ENCODE measurements at regions not wholly inside any gene's neighbourhood (a gene's known extent, or its start where the extent isn't known, plus 50 kb on each side); places are given as distances from the start of the nearest gene placed in this dataset.
"Not testable (repeated sequence)": the region's sequence is repeated elsewhere in the genome, so short reads cannot be mapped to it uniquely, and the experiment has no call there.

DNA sequence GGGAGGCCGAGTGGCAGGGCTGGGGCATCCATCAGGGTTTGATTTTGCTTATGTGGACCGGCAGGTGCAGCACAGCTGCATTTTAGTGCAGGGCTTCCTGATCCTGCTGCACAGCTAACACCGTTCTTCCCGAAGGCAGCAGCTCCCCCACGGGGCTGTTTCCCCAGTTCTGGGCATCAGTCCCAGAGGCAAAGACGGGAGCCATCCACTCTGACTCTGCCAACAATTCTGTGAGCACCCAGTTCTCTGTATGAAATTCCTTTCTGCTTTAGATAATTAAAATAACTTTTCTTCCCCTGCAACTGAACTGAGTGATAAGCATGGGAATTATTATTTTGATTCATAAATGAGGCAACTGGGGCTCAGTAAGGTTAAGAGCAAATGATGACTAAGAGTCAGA lies 262.9 kb upstream of the ATP10A start:
- peak; percentile 3 for DNase-seq (ENCODE audit: low read depth)

DNA sequence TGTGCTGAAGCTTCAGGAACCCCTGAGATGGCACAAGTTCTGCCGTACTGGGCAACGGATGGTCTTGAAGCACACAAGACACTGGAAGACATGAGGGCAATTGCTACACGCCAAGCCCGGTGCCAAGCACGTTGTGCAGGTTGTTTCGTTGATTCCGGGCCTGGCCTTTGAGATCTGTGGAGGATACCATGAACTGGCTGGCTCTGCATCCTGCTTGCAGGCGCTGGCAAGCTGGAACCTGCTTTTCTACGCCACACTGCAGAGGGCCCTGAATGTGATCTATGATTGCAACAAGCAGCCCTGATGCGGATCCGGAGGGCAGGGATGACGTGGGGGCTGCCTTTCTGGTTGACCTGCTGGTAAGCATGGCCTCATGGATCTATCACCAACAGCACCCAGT lies 262.5 kb upstream of the ATP10A start:
- no peak for DNase-seq (ENCODE audit: low read depth)

DNA sequence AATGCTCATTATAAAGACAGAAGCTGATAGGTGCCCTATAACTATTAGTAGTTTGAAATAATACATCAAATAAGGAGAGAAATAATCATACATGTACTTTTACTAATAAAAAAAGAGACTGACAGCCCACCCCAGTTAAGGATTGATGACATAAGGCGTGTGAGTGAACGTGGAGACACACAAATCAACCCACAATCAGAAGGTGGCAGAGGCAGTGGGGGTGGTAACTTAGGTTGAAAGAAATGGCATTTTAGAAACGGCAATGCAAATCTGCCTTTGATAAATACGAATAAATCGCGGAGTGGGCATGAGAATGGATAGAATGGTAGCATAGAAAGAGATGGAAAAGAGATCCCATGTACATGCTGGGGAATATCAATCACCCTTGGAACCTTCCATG lies 256.2 kb upstream of the ATP10A start:
- no peak for DNase-seq (ENCODE audit: low read depth)

DNA sequence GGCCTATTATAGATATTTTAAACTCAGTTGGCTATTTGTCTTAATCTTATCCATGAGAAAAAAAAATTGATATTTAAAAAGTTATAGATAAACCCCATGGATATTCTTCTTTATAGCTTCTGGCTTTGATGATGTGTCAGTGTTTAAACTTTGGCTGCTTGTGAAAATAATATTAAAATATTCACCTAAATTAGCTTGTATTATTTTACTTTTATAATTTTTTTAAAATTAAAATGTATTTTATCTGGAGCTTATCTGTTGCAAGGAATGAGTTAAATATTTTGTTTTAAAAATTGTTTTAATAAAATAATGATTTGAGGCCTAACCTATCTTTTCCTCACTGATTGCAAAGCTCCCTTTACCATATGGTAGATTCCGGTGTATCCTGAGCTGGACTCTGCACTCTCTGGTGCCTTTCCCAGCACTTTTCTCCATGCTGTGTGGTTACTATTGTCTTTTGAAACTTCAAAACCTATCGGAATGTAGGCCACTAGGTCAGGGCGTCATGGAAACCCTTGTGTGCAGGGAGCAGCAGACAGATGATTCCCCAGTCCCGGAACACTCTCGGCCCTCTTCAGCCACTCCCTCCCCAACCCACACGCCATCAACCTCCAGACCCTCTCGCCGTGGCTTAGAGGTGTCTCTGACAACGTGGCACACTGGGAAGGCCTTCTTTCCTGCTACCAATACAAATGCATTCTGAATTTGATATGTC lies 252.3 kb upstream of the ATP10A start:
- DNase-seq (ENCODE audit: low read depth): no peak

DNA sequence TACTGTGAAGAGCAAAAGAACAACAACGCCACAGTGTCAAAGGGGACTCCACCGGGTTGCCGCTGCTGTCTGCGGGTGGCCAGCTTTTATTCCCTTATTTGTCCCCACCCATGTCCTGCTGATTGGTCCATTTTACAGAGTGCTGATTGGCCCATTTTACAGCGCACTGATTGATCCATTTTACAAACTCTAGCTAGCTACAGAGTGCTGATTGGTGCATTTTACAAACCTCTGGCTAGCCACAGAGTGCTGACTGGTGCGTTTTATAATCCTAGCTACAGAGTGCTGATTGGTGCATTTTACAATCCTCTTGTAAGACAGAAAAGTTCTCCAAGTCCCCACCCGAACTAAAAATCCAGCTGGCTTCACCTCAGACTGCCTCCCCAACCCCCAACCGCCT lies 251.0 kb upstream of the ATP10A start:
- not testable (repeated sequence) for DNase-seq (ENCODE audit: low read depth)

DNA sequence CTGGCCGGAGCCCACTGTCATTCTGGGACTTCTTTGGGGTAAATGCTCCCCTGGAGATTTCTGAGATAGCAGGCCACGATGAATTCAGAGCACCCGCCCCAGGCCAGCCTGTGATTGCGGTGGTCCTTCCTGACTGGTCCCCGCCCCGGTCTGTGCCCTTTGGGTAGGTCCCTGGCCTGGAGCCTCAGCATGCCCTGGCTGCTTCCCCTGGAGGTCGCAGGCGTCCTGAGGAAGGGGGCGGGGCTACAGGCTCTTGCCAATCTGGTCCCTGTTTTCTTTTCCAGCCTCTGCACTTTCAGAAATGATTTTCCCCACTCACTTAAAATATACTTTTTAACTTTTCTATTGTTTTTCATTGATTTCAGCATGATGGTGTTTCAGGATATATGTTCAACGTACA lies 250.2 kb upstream of the ATP10A start:
- no peak for DNase-seq (ENCODE audit: low read depth)

DNA sequence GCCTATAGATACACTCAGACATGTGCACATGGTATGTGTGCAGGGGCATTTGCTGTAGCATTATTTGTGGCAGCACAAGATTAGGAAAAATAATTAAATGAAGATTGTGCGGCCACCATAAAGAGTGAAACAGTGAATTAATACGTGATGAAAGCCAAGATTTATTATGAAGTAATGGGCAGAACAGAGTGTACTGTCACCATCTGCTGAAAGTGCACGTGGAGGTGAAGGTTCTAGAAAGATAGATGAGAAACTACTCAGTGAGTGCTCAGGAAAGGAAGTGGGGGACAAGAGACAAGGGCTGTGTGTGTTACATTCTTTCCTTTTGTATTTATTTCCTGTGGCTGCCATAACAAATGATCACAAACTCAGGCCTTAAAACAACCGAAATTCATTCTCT lies 246.1 kb upstream of the ATP10A start:
- DNase-seq (ENCODE audit: low read depth): no peak

DNA sequence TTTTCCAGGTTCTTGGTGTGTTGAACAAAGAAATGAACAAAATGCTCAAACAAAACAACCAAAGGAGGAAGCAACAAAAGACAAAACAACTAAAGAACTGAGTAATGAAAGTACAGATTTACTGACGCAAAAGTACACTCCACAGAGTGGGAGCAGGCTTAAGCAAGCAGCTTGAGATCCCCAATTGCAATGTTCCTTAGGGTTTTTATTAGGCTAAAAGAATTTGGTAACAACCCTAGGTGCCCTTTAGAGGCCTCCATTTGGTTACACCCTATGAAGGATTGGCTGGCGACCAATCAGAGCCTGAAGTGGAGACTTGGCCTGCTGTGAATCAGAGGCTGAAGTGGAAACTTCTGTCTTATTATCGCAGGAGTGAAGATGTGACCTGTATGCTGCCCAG lies 243.4 kb upstream of the ATP10A start:
- no peak for DNase-seq (ENCODE audit: low read depth)

DNA sequence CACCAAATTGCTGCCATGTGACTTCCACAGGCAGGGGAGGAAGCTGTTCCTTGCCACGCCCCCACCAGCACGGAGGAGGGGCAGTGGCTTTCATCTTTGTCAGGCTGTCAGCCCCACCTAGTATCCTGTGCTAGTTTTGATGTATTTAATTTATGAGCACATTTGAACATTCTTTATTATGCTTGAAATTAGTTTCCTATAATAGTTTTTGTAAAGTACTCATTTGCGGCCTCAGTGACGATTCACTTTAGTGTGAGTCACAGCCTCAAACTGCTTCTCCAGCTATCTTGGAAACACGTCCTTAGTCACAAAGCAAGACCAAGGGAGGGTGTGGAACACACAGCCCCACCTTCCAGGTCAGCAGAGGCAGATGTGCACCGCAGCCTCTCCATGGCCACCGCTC lies 239.9 kb upstream of the ATP10A start:
- DNase-seq (ENCODE audit: low read depth): peak; percentile 35

DNA sequence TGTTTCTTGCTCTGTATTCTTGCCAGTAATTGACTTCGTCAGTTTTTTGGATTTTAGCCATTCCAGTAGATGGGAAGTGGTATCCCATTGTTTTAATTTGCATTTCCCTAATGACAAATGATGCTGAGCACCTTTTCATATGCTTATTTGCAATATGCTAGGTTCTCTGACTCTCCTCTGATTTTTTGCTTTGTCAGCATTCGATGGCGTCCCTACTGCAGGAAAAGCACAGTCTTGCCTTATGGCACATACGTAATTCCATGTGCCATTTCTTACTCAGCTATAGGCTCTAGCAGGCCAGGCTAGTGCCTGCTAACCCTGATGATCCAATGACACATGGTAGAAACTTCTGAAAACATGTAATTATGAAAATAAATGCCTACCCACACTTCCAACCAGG lies 239.2 kb upstream of the ATP10A start:
- no peak for DNase-seq (ENCODE audit: low read depth)

DNA sequence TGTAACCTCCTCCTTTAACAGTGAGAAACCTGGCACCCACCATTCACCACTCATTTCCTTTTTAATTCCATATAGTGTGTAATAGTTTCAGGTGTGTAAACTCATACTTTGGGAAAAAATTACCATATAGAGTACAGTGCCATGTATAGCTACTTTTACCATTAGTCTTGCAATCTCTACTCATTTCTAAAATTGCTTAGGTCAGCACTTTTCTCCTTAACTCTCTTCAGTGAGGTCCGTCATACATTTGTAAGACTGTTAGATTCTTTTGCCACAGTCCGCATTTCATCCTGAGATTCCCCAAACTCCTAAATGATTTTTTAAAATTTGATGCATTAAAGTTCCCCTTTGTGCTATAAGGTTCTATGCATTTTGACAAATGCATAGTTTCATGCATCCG lies 238.3 kb upstream of the ATP10A start:
- no peak for DNase-seq (ENCODE audit: low read depth)

DNA sequence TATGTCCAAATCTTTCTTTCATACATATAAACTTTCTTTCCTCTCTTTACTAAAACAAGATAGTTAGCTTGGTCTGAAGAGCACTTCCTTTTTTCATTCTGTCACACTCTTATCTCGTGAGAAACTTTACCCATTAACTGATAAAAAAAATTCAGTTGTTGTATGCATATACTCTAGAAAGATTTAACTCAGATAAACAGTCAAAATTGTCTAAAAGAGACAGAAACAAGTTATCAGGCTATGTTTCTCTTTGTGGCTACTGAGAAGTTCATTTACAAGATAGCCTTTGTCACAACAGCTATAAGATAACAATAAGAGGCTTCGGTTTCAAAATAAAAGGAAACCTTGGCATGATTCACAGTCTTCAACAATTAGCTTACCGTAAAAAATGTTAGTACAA lies 235.7 kb upstream of the ATP10A start:
- DNase-seq (ENCODE audit: low read depth): no peak

DNA sequence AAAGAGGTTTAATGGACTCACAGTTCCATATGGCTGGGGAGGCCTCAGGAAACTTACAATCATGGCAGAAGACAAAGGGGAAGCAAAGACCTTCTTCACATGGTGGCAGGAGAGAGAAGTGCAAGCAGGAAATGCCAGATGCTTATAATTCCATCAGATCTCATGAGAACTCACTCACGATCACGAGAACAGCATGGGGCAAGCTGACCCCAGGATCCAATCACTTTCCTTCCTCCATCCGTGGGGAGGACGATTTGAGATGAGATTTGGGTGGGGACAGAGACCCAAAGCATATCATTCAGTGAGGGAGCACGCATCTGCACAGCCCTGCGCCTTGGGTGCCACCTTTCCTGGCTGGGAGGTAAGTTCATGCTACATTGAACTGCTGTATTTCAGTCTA lies 234.1 kb upstream of the ATP10A start:
- no peak for DNase-seq (ENCODE audit: low read depth)

DNA sequence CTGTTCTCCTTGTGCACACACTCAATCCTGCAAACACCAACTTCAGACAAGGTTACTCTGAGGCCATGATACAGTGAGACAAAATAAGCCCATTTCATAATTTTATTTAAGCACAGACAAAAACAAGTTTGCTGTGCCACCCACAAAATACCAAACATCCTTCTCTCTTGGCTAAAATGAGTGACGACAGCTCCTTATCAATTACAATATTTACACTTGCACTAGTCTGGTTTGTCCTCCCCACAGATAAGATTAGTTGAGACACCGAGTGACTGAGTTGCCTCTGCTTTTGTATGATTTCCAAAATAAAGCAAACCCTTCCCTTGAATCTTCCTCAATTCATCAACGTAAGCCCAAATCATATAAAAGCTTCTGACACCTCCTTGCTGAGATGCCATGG lies 233.5 kb upstream of the ATP10A start:
- DNase-seq (ENCODE audit: low read depth): no peak

DNA sequence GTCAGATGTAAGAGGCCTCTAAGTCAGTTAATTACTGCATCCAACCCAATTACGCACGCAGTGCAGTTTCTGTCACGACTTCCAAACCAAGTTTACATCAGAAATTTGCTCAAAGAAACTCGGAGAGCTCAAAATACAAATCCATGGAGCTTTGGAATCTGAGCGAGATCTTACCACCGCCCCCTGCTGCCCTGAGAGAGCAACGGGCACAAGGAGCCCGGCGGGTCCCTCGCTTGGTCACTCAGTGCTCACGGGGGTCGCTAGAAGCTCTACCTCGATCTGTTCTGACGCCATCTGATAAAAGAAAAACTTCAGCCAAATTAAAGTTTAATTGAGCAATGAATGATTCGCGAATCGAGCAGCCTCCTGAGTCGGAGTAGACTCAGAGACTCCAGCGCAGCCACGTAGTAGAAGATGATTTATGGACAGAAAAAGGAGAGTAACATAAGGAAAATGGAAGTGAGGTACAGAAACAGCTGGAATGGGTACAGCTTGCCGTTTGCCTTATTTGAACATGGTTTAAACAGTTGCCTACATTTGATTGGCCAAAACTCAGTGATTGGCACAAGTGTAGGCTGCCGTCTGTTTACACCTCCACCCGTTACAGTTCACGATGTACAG lies 232.7 kb upstream of the ATP10A start:
- peak; percentile 34 for DNase-seq (ENCODE audit: low read depth)

DNA sequence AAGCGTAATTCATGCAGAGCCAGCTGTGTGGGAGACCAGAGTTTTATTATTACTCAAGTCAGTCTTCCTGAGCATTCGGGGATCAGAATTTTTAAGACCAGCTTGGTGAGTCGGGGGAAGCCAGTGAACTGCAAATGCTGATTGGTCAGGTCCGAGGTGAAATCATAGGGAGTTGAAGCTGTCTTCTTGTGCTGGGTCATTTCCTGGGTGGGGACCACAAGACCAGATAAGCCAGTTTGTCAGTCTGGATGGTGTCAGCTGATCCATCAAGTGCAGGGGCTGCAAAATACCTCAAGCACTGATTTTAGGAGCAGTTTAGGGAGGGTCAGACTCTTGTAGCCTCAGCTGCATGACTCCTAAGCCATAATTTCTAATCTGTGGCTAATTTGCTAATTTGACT lies 228.1 kb upstream of the ATP10A start:
- DNase-seq (ENCODE audit: low read depth): no peak

DNA sequence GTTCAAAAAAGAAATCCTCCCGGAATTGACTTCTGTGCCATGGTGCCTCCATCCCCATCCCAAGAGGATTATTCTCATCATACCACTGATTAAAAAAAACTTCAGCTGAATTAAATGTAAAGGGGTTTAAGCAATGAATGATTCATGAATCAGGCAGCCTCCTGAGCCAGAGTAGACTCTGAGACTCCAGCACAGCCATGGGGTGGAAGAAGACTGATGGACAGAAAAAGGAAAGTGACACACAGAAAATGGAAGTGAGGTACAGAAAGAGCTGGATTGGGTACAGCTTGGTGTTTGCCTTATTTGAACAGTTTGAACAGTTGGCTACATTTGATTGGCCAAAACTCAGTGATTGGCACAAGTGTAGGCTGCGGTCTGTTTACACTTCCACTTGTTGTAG lies 224.8 kb upstream of the ATP10A start:
- DNase-seq (ENCODE audit: low read depth): peak; percentile 68

DNA sequence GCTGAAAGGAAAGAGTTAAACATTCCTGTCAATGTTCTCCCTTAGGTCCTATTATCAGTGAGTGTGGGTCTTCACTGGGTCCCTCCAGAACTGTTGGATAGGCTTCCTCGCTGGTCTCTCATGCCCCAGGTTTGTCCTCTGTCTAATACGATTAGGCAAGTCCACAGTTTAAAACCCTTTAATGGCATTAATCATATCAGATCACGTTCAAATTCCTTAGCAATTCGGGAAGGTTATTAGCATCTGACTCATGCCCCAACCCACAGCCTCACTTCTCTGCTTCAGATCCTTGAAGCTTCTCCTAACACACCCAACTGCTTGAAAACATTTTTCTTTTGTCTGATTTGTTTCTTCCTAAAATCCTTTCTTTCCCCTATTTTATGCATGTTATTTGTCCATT lies 224.3 kb upstream of the ATP10A start:
- peak; percentile 82 for DNase-seq (ENCODE audit: low read depth)

DNA sequence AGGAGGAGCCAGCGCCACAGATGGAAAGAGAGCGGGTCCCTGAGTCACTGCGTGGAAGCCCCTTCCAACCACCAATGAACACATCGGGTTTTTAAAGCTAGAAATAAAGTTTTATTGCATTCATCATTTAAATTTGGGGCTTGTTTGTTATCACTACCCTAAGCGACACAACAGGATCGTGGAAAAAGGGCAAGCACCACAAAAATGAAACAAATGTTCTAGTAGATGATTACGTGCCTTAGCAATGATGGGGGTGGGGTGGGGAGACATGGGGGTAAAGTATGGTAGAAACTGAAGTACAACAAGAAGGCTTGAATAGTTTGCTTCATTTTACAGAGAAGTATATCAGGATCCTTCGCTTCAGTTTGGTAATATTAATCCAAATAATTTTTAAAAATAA lies 221.6 kb upstream of the ATP10A start:
- peak; percentile 52 for DNase-seq (ENCODE audit: low read depth)

DNA sequence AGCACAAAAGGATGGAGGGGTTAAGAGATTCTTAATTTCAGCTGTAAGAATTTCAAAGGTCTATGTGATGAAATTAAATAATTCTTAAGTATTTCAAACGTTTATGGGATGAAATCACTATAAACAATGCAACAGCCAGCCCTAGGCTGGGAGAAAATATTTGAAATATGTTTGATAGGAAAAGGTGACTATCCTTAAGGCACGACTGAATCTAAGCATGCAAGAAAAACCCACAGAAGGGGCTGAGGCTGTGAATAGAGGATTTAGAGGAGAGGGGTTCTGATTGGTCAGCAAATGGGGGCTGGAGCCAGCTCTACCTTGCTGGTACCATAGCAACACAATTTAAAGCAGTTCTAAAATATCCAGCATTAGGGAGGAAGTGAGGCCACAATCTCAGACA lies 220.8 kb upstream of the ATP10A start:
- peak; percentile 51 for DNase-seq (ENCODE audit: low read depth)

DNA sequence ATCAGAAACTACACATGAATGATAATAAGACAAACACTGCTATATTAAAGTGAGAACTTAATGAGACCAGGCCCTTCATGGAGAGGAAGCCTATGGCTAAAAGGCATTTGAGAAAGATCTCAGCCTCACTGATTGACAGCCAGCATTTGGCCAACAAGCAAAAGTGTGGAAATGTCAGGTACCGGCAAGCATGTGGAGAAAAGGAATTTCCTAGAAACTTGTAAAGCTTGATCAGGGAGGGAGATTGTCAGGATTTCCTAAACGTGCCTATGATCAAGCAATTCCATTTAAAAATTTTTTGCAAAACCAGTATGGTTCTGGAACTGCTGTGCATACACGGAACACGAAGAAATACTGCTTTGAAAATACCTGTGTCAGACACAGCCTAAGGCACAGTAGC lies 220.3 kb upstream of the ATP10A start:
- DNase-seq (ENCODE audit: low read depth): no peak

DNA sequence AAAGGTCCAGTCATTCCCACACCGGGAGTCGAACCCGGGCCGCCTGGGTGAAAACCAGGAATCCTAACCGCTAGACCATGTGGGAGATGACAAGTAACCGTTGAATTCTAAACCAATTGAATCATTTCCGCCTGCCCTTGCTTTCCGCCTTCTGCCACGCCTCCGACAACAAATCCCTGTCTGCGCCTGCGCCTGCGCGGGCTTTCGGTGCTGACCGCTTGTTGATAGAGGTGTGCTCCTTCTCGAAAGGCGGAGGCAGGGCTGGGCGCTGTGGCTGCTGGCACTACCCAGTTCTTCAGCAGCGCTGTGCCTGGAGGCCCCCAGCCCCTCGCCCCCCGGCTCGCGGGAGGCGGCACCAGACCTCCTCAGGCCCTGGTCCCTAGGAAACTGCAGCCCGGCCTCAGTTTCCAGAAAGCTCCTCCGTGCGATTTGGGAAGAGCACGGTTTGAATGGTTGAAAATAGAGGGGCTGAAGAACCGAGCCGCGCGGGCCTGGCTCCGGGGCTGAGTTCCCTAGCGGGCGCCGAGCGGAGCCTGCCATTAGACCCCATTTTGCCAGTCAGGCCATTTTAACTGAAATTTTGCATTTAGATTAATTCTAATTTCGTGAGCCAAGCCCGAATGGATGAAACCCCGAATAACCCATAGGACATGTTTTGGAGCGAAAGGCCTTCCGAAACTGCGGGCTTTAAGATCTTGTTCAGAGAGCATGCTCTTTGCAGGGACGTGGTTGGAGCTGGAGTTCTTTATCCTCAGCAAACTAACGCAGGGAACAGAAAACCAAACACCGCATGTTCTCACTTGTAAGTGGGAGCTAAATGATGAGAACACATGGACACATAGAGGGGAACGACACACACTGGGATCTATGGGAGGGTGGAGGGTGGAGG lies 219.3 kb upstream of the ATP10A start:
- DNase-seq (ENCODE audit: low read depth): peak; percentile 96

DNA sequence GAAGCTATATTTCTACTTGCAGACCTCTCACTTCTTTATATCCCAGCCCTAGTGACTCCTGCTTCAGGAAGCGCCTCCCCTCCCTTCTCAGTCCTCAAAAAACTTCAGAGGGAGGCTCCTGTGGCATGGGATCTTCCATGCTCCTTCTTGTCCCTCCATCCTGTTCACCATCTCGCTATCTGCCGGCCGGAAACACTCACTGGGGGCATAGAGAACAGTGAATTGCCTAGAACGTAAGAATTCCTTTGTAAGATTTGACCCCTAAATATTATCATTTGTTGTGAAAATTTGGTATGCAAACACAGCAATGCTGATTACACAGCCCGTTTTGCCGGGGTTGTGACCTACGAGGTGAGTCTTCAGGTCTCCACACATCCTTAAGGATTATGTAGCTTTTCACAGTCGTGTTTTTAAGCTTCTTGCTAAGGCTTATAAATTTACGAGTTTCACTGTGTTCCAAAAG lies 218.7 kb upstream of the ATP10A start:
- no peak for DNase-seq (ENCODE audit: low read depth)

Measured in EH (cell line).